OCI-LY7 (cell line): ENCODE measurements at regions not wholly inside any gene's neighbourhood (a gene's known extent, or its start where the extent isn't known, plus 50 kb on each side); places are given as distances from the start of the nearest gene placed in this dataset.

Source experiments
- BruUV-seq: library from RNA; stranded (reverse); fragments of 400-500 nt; replicated peaks from 2 replicates; lab custom pipeline; 2021; lab: Mats Ljungman, UMichigan
- CTCF ChIA-PET: fragments of 300-600 bp; sonication (Branson Sonifier 250); formaldehyde crosslinking; loops from one replicate; lab custom pipeline; 2022; ENCODE audit warnings: antibody characterized with exemption; ENCODE audit not compliant: unreplicated experiment; lab: Charles Lee
- POLR2A ChIA-PET: fragments of 300-600 bp; sonication (Branson Sonifier 250); formaldehyde crosslinking; loops from one replicate; lab custom pipeline; 2022; ENCODE audit warnings: antibody characterized with exemption; lab: Charles Lee
- DNase-seq: peaks from one replicate; pipeline ENCODE4 v3.0.0-alpha.2; 2015; ENCODE audit warnings: low spot score
- H2AFZ ChIP-seq: fragments of 200-600 bp; sonication (generic), shearing (Covaris generic); 2 replicates; pipeline ENCODE4 v1.6.1; 2014; ENCODE audit warnings: mild to moderate bottlenecking, antibody characterized with exemption, low read length, moderate library complexity
- H3K27ac ChIP-seq: fragments of 200-600 bp; sonication (generic); 2 replicates; pipeline ENCODE4 v1.5.1; 2014; ENCODE audit warnings: mixed run types, low read depth, mild to moderate bottlenecking, moderate library complexity, low read length, inconsistent platforms; ENCODE audit not compliant: poor library complexity, severe bottlenecking
- H3K36me3 ChIP-seq: fragments of 200-600 bp; sonication (generic); 2 replicates; pipeline ENCODE4 v1.6.1; 2014; ENCODE audit warnings: mild to moderate bottlenecking, antibody characterized with exemption, low read length, moderate library complexity, mixed read lengths; ENCODE audit not compliant: insufficient read depth
- H3K4me1 ChIP-seq: fragments of 200-600 bp; sonication (generic); 2 replicates; pipeline ENCODE4 v1.5.1; 2014; ENCODE audit warnings: mild to moderate bottlenecking, low read length; ENCODE audit not compliant: insufficient read depth, poor library complexity, severe bottlenecking
- H3K4me2 ChIP-seq: fragments of 200-600 bp; sonication (generic); 2 replicates; pipeline ENCODE4 v1.6.1; 2014; ENCODE audit warnings: mild to moderate bottlenecking, low read length
- H3K4me3 ChIP-seq: fragments of 200-600 bp; sonication (generic); 2 replicates; pipeline ENCODE4 v1.5.1; 2014; ENCODE audit warnings: mild to moderate bottlenecking, low read depth, low read length; ENCODE audit not compliant: poor library complexity, severe bottlenecking
- H3K79me2 ChIP-seq: fragments of 200-600 bp; sonication (generic); 2 replicates; pipeline ENCODE4 v1.6.1; 2016; ENCODE audit warnings: low read depth, mild to moderate bottlenecking, low read length, moderate library complexity, mixed read lengths; ENCODE audit not compliant: insufficient read depth
- H3K9me2 ChIP-seq: fragments of 200-600 bp; sonication (generic); 2 replicates; pipeline ENCODE4 v1.6.1; 2016; ENCODE audit warnings: mild to moderate bottlenecking, low read length, mixed read lengths; ENCODE audit not compliant: insufficient read depth
- H3K9me3 ChIP-seq: fragments of 200-600 bp; sonication (generic); 2 replicates; pipeline ENCODE4 v1.6.1; 2014; ENCODE audit warnings: mild to moderate bottlenecking, mixed run types, low read length, mixed read lengths
- H4K20me1 ChIP-seq: fragments of 200-600 bp; sonication (generic); 2 replicates; pipeline ENCODE4 v1.6.1; 2014; ENCODE audit warnings: mild to moderate bottlenecking, antibody characterized with exemption, low read length, moderate library complexity, mixed read lengths; ENCODE audit not compliant: insufficient read depth
- EZH2phosphoT487 ChIP-seq: fragments of 200-600 bp; sonication (generic); IDR thresholded peaks from 2 replicates; pipeline ENCODE4 v1.6.1; 2018; ENCODE audit warnings: low read depth, borderline replicate concordance, mild to moderate bottlenecking, mixed run types, antibody characterized with exemption, low read length, moderate library complexity, mixed read lengths
- intact Hi-C: fragments of 100-400 bp; cut with micrococcal nuclease; formaldehyde crosslinking; loops from one replicate; pipeline ENCODE4 v1.10.0; 2022; ENCODE audit not compliant: unreplicated experiment
- TF ChIP-seq, protein P1 (sequence below): fragments of 200-600 bp; sonication (generic); conservative IDR thresholded peaks from 2 replicates; pipeline ENCODE4 v1.5.1; 2014; ENCODE audit warnings: mild to moderate bottlenecking, antibody characterized with exemption, low read length, moderate library complexity, mixed read lengths

DNA sequence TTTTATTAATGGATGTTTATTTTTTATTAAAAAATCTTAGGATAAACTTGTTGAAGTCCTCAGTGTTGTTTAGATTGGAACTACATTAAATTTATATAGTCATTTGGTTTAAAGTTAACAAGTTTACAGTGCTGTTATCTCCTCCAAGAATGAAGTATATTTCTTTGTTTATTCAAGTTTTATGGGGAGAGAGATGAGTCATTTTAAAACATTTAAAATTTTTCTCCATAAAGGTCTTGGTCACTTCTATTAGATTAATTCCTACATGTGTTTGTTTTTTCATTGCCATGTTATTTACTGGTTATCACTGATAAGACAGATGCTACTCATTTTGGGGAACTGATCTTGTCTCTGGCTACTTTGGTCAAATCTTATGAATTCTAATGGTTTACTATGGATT, 429.6 kb downstream of the METTL15 start:
- H3K79me2 ChIP-seq: no peaks in the 10 kb centered on the region
- H3K9me3 ChIP-seq: no peaks in the 10 kb centered on the region
- H3K4me2 ChIP-seq: no peak overlapping the region
- H3K4me3 ChIP-seq: no peak overlapping the region
- intact Hi-C loops: no loop called here
- H3K4me1 ChIP-seq: no peaks in the 10 kb centered on the region
- H4K20me1 ChIP-seq: no peaks in the 10 kb centered on the region
- ChIA-PET CTCF (no interaction called here), POLR2A (no interaction called here)
- H3K36me3 ChIP-seq: no peaks in the 10 kb centered on the region
- TF ChIP-seq EZH2phosphoT487: no peak
- TF ChIP-seq, protein P1, sequence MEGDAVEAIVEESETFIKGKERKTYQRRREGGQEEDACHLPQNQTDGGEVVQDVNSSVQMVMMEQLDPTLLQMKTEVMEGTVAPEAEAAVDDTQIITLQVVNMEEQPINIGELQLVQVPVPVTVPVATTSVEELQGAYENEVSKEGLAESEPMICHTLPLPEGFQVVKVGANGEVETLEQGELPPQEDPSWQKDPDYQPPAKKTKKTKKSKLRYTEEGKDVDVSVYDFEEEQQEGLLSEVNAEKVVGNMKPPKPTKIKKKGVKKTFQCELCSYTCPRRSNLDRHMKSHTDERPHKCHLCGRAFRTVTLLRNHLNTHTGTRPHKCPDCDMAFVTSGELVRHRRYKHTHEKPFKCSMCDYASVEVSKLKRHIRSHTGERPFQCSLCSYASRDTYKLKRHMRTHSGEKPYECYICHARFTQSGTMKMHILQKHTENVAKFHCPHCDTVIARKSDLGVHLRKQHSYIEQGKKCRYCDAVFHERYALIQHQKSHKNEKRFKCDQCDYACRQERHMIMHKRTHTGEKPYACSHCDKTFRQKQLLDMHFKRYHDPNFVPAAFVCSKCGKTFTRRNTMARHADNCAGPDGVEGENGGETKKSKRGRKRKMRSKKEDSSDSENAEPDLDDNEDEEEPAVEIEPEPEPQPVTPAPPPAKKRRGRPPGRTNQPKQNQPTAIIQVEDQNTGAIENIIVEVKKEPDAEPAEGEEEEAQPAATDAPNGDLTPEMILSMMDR: no peak
- H3K9me2 ChIP-seq: no peaks in the 10 kb centered on the region
- no peak overlapping the region for H3K27ac ChIP-seq
- DNase-seq: no peak
- no peak overlapping the region for H2AFZ ChIP-seq
- no TSS peak for BruUV-seq

DNA sequence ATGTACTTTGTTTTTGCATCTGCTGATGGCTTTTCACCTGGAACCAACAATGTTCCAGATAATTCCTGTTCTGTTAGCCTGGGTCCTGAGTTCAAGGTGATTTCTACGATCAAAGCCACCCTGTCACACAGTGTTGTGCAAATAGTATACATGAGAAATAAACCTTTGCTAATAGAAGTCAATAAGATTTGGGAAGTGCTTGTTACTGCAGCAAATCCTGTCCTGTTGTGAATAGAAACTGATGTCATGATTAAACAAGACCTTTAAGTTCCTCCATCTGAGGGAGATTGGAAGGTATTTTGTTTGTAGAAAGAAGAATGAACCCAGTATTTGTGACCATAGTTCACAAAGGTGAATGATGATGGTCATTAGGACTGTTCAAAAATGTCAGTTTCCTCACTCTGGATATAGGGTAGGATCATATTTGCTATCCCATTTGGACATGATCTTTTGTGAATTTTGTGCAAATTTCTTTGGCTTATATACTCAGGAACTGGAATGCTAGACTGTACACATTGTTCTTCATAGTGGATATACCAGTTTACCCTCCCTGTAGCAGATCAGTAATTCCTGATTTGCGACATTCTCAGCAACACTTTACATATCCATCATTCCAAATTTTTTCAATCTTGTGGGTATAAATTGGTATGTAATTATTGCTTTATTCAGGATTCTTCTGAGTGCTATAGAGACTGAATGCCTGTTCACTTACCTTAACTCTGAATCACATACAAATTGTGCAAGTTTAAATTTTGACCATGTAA, 428.5 kb downstream of the METTL15 start:
- H3K79me2 ChIP-seq: no peaks in the 10 kb centered on the region
- ChIA-PET POLR2A (no interaction called here), CTCF (no interaction called here)
- no peak overlapping the region for H2AFZ ChIP-seq
- no TSS peak for BruUV-seq
- intact Hi-C loops: no loop called here
- no peak overlapping the region for H3K27ac ChIP-seq
- no peak overlapping the region for H3K4me2 ChIP-seq
- no peaks in the 10 kb centered on the region for H4K20me1 ChIP-seq
- H3K4me3 ChIP-seq: no peak overlapping the region
- no peaks in the 10 kb centered on the region for H3K9me2 ChIP-seq
- no peaks in the 10 kb centered on the region for H3K9me3 ChIP-seq
- no peak for DNase-seq
- H3K4me1 ChIP-seq: no peaks in the 10 kb centered on the region
- TF ChIP-seq, protein P1: no peak
- no peak for TF ChIP-seq EZH2phosphoT487
- no peaks in the 10 kb centered on the region for H3K36me3 ChIP-seq

DNA sequence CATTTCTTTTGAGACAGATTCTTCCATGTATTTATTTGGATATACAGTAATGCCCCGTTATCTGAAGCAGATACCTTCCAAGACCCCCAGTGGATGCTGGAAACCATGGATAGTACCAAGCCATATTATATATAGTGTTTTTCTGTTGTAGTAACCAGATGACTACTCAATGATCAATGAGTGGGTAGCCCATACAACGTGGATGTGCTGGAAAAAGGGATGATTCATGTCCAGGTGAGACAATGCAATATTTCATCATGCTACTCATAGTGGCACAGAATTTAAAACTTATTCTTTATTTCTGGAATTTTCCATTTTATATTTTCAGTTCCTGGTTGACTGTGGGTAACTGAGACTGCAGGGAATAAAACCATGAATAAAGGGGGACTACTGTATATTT, 427.5 kb downstream of the METTL15 start:
- ChIA-PET POLR2A (no interaction called here), CTCF (no interaction called here)
- Histone ChIP-seq H4K20me1 (no peaks in the 10 kb centered on the region), H3K9me3 (no peaks in the 10 kb centered on the region), H2AFZ (no peak overlapping the region), H3K27ac (no peak overlapping the region), H3K4me1 (no peaks in the 10 kb centered on the region), H3K9me2 (no peaks in the 10 kb centered on the region), H3K4me2 (no peak overlapping the region), H3K4me3 (no peak overlapping the region), H3K79me2 (no peaks in the 10 kb centered on the region), H3K36me3 (no peaks in the 10 kb centered on the region)
- BruUV-seq: no TSS peak
- TF ChIP-seq, protein P1: no peak
- no peak for TF ChIP-seq EZH2phosphoT487
- intact Hi-C loops: no loop called here
- no peak for DNase-seq
